MM.1S (cell line): ENCODE measurements at regions not wholly inside any gene's neighbourhood (a gene's known extent, or its start where the extent isn't known, plus 50 kb on each side); places are given as distances from the start of the nearest gene placed in this dataset.

Experiments used
- CTCF ChIP-seq: fragments of 300-600 bp; sonication (generic); IDR thresholded peaks from 2 replicates; pipeline ENCODE4 v1.5.1; 2016; ENCODE audit warnings: antibody characterized with exemption, low read length, mixed read lengths
- EZH2 ChIP-seq: fragments of 300-600 bp; sonication (generic); optimal IDR thresholded peaks from 2 replicates; pipeline ENCODE3; 2017; ENCODE audit warnings: low read depth, mild to moderate bottlenecking, antibody characterized with exemption, low read length, mixed read lengths

GRCh38 chr1:13908128-13908527 lies 208.1 kb downstream of the PRDM2 start:
- TF ChIP-seq CTCF (no peak), EZH2 (no peak)
